Breast epithelium (tissue), 4 donors: ENCODE measurements at regions not wholly inside any gene's neighbourhood (a gene's known extent, or its start where the extent isn't known, plus 50 kb on each side); places are given as distances from the start of the nearest gene placed in this dataset.

Experiments
- DNase-seq, 2 donors: peaks; one replicate each; pipeline ENCODE4 v3.0.0-alpha.2; 2019; ENCODE audit warnings: low spot score in 2 of 2
- H3K27ac ChIP-seq, 2 donors: fragments of 200-600 bp; sonication (generic) in 1 of 2; one replicate each; pipeline ENCODE4 v1.5.1; 2016 to 2019; ENCODE audit warnings: mild to moderate bottlenecking in 1 of 2
- H3K27me3 ChIP-seq, 2 donors: fragments of 200-600 bp; sonication (generic) in 1 of 2; one replicate each; pipeline versions ENCODE4 v1.5.1 to v1.6.0; 2017 to 2019; ENCODE audit warnings: control low read depth in 1 of 2, mild to moderate bottlenecking in 1 of 2
- H3K36me3 ChIP-seq: fragments of 200-600 bp; one replicate; pipeline ENCODE4 v1.5.1; 2019
- H3K4me1 ChIP-seq, 2 donors: fragments of 200-600 bp; sonication (generic); one replicate each; pipeline ENCODE4 v1.5.1; 2016 to 2019; ENCODE audit warnings: control low read depth in 1 of 2
- H3K4me3 ChIP-seq, 3 donors: fragments of 200-600 bp; sonication (generic); 1 replicate in 2 of 3; 2 replicates in 1 of 3; pipeline ENCODE4 v1.5.1; 2016 to 2019; ENCODE audit warnings: mild to moderate bottlenecking in 3 of 3, moderate library complexity in 2 of 3
- H3K9me3 ChIP-seq, 2 donors: fragments of 200-600 bp; sonication (generic) in 1 of 2; one replicate each; pipeline ENCODE4 v1.5.1; 2016 to 2019; ENCODE audit warnings: control low read depth in 1 of 2
- POLR2A ChIP-seq: fragments of 450-650 bp; IDR thresholded peaks from one replicate; pipeline ENCODE4 v1.6.1; 2016; ENCODE audit warnings: antibody characterized with exemption, mild to moderate bottlenecking, moderate library complexity
- POLR2AphosphoS5 ChIP-seq, 3 donors: sonication (generic); formaldehyde crosslinking; IDR thresholded peaks; one replicate each; pipeline ENCODE4 v1.6.1; 2017; ENCODE audit warnings: antibody characterized with exemption in 3 of 3
- intact Hi-C: fragments of 100-400 bp; cut with DNase I; formaldehyde crosslinking; loops from one replicate; pipeline ENCODE4 v1.15.1; 2023; ENCODE audit warnings: low total_unique reads
- TF ChIP-seq, protein P1 (sequence below), 3 donors: fragments of 450-650 bp; IDR thresholded peaks; one replicate each; pipeline ENCODE4 v1.5.1; 2016 to 2017; ENCODE audit warnings: antibody characterized with exemption in 3 of 3, mild to moderate bottlenecking in 3 of 3, moderate library complexity in 3 of 3

DNA sequence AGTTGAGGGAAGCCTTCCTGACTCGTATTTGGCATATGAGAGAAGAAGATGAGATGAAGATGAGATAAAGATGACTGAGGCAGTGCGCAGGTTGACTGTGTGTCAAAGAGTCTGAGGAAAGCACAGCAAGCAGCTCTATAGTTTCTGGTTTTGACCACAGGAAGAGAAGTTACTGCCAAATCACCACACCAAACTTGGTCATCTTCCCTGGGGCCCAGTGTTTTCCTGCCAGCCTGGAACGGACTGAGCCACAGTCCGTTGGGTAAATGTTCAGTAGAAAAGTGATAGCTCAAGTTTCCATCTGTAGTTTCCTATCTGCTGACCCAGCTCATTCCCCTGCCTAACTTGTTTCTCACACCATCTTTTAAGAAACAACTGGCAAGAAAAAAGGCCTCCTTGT lies 80.7 kb upstream of the ADAMTS19 start:
- intact Hi-C loops = no loop called here
- no peaks in the 10 kb centered on the region for H3K4me1 ChIP-seq
- TF ChIP-seq POLR2AphosphoS5 (IDR thresholded peaks at IDR 0.05) = no peak
- no peak overlapping the region for H3K27ac ChIP-seq
- no peak for DNase-seq
- H3K36me3 ChIP-seq = no peaks in the 10 kb centered on the region
- H3K27me3 ChIP-seq = no peaks in the 10 kb centered on the region
- H3K4me3 ChIP-seq = no peak overlapping the region
- no peaks in the 10 kb centered on the region for H3K9me3 ChIP-seq

DNA sequence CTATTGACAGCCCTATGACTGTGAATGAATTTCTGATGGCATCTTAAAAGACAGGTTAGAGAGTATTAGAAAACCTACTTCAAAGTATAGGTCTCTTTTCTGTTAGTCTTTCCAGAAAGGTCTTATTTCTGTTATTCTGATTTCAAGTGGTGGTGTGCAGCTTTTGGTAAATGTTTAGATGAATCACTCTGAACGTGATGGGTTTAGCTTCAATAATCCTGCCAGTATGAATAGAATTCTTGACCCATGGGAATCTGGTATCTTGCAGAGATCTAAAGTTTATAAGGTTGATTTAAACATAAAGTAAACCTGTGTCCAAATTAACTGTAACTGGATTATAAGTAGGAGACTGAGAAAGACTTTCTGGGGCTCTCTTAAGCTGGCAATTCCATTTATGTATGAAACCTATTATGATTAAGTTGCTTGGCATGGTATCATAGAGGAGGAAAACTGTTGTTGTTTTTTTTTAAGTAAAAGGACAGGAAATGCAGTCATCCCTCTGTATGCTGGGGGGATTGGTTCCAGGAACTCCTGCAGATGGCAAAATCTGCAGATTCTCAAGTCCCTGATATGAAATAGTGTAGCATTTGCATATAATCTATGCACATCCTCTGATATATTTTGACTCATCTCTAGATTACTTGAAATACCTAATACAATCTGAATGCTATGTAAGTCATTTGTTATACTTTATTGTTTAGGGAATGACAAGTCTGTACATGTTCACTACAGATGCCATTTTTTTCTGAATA lies 77.0 kb upstream of the ADAMTS19 start:
- no peak overlapping the region for H3K4me3 ChIP-seq
- H3K27ac ChIP-seq = no peak overlapping the region
- intact Hi-C loops = no loop called here
- DNase-seq = no peak
- TF ChIP-seq POLR2AphosphoS5 (IDR thresholded peaks at IDR 0.05) = no peak
- TF ChIP-seq POLR2A = no peak
- H3K27me3 ChIP-seq = no peaks in the 10 kb centered on the region
- H3K4me1 ChIP-seq = no peaks in the 10 kb centered on the region
- no peaks in the 10 kb centered on the region for H3K36me3 ChIP-seq
- H3K9me3 ChIP-seq = no peaks in the 10 kb centered on the region

DNA sequence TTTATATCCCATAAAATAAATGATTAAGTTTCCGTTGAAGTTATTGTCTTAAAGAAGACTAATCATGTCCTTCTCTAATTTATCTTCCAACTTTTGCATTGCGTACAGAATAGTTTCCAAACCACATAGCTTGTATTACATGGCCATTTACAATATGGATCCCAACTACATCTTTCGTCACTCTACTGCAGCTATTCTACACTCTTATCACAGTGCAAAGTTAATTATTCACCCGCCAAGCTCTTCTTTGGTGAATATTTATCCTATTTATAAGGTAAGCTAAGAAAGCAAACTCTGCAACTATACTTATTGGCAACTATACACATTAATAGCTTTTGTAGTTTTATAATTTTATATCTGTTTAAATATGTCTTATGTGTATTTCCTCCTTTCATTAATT lies 75.9 kb upstream of the ADAMTS19 start:
- Histone ChIP-seq H3K4me1 (no peaks in the 10 kb centered on the region), H3K9me3 (no peaks in the 10 kb centered on the region), H3K27ac (no peak overlapping the region), H3K4me3 (no peak overlapping the region), H3K36me3 (no peaks in the 10 kb centered on the region), H3K27me3 (no peaks in the 10 kb centered on the region)
- TF ChIP-seq POLR2A (no peak), POLR2AphosphoS5 (IDR thresholded peaks at IDR 0.05) (no peak)
- TF ChIP-seq, protein P1, sequence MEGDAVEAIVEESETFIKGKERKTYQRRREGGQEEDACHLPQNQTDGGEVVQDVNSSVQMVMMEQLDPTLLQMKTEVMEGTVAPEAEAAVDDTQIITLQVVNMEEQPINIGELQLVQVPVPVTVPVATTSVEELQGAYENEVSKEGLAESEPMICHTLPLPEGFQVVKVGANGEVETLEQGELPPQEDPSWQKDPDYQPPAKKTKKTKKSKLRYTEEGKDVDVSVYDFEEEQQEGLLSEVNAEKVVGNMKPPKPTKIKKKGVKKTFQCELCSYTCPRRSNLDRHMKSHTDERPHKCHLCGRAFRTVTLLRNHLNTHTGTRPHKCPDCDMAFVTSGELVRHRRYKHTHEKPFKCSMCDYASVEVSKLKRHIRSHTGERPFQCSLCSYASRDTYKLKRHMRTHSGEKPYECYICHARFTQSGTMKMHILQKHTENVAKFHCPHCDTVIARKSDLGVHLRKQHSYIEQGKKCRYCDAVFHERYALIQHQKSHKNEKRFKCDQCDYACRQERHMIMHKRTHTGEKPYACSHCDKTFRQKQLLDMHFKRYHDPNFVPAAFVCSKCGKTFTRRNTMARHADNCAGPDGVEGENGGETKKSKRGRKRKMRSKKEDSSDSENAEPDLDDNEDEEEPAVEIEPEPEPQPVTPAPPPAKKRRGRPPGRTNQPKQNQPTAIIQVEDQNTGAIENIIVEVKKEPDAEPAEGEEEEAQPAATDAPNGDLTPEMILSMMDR (IDR thresholded peaks at IDR 0.05) = no peak
- intact Hi-C loops = no loop called here
- DNase-seq = no peak

DNA sequence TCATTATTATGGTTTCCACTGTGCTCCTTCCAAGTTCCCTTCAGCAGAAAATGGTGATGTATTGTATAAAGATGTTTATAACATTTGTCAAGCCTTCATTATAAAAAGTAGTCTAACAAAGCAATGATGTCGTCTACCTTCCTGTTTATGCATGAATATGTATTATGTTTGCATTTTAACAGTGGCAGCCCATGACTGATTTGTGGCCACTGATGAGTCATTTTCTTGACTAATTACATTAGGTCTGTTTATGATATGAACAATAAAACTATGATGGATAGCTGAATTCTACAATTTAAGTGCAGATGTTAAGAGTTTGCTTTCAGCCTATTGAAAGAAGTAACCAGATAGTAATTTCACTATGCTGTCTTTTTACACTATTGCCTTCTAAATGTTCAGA lies 75.4 kb upstream of the ADAMTS19 start:
- Histone ChIP-seq H3K4me1 (no peaks in the 10 kb centered on the region), H3K36me3 (no peaks in the 10 kb centered on the region), H3K4me3 (no peak overlapping the region), H3K27me3 (no peaks in the 10 kb centered on the region), H3K9me3 (no peaks in the 10 kb centered on the region), H3K27ac (no peak overlapping the region)
- no peak for DNase-seq
- intact Hi-C loops = no loop called here
- no peak for TF ChIP-seq POLR2A
- TF ChIP-seq, protein P1 (IDR thresholded peaks at IDR 0.05) = no peak
- TF ChIP-seq POLR2AphosphoS5 (IDR thresholded peaks at IDR 0.05) = no peak

DNA sequence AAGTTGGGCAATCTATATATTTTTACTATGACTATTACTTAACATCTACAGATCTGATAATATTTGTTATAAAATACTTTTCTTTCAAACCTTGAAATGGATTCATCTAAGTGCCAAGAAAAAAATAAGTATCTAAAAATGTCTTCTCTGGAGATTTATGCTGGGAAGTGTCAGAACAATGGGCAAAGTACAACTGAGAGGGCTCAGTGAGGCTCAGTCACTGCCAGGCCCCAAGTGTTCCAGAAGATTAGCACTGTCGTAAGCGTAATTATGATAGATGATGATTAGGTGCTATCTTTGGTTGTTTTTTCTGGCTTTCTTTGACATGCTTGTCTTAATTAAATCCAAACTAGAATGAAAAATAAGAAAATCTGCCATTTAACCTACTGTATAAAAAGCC lies 72.2 kb upstream of the ADAMTS19 start:
- Histone ChIP-seq H3K9me3 (no peaks in the 10 kb centered on the region), H3K27me3 (no peaks in the 10 kb centered on the region), H3K27ac (no peak overlapping the region), H3K4me1 (no peaks in the 10 kb centered on the region), H3K4me3 (no peak overlapping the region), H3K36me3 (no peaks in the 10 kb centered on the region)
- TF ChIP-seq POLR2AphosphoS5 (IDR thresholded peaks at IDR 0.05) (no peak), POLR2A (no peak)
- TF ChIP-seq, protein P1 (IDR thresholded peaks at IDR 0.05) = no peak
- intact Hi-C loops = no loop called here
- no peak for DNase-seq

DNA sequence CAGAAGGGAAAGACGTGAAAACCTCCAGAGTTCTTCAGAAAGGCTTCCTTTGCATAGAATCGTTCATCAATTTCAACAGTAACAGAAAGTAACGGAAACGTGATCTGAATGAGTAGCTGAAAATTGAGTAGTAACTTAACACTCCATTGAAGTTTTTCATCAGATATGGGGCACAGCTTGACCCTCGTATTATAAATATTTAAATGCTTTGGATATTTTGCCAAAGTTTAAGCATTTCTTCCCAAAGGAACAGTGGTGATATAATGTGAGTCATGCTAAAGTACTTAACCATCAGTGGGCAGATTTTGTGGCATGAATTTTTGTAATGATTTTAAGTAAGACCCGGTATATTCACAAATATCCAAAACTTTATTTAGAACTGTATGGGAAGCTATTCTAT lies 67.4 kb upstream of the ADAMTS19 start:
- no peak overlapping the region for H3K27ac ChIP-seq
- no peaks in the 10 kb centered on the region for H3K27me3 ChIP-seq
- H3K36me3 ChIP-seq = no peaks in the 10 kb centered on the region
- intact Hi-C loops = no loop called here
- no peaks in the 10 kb centered on the region for H3K4me1 ChIP-seq
- H3K4me3 ChIP-seq = no peak overlapping the region
- H3K9me3 ChIP-seq = no peaks in the 10 kb centered on the region
- DNase-seq = no peak
- TF ChIP-seq, protein P1 (IDR thresholded peaks at IDR 0.05) = no peak
- TF ChIP-seq POLR2A (no peak), POLR2AphosphoS5 (IDR thresholded peaks at IDR 0.05) (no peak)
